ENCODE measurements at regions not wholly inside any gene's neighbourhood (a gene's known extent, or its start where the extent isn't known, plus 50 kb on each side); places are given as distances from the start of the nearest gene placed in this dataset.

DNA sequence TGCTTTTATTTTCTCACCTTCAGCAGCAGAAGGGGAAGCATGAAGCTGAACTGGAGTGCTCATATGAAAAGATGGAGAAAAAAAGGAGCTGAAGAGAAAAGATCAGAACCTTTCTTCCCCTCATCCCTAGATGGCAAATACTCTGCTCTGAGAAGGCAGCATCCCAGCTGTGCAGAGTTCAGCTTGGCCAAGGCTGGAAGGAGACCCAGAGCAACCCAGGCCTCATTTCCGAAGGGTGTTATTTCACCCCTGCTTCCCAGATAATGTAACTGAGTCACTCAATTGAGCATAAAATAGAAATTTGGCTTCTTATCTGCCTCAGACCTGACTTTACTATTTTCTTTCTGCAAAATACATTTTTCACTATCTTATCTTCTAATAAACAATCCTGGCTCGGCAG lies 489.9 kb upstream of the BRINP1 start:
- TF ChIP-seq, protein P1, sequence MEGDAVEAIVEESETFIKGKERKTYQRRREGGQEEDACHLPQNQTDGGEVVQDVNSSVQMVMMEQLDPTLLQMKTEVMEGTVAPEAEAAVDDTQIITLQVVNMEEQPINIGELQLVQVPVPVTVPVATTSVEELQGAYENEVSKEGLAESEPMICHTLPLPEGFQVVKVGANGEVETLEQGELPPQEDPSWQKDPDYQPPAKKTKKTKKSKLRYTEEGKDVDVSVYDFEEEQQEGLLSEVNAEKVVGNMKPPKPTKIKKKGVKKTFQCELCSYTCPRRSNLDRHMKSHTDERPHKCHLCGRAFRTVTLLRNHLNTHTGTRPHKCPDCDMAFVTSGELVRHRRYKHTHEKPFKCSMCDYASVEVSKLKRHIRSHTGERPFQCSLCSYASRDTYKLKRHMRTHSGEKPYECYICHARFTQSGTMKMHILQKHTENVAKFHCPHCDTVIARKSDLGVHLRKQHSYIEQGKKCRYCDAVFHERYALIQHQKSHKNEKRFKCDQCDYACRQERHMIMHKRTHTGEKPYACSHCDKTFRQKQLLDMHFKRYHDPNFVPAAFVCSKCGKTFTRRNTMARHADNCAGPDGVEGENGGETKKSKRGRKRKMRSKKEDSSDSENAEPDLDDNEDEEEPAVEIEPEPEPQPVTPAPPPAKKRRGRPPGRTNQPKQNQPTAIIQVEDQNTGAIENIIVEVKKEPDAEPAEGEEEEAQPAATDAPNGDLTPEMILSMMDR (IDR thresholded peaks at IDR 0.05), result no peak
- TF ChIP-seq EZH2 (IDR thresholded peaks at IDR 0.05; ENCODE audit: borderline replicate concordance, insufficient read depth, low read depth, low read length, poor library complexity, severe bottlenecking), result no peak
